Liver (tissue), 8 donors: ENCODE measurements at regions not wholly inside any gene's neighbourhood (a gene's known extent, or its start where the extent isn't known, plus 50 kb on each side); places are given as distances from the start of the nearest gene placed in this dataset.
"Not testable (repeated sequence)": the region's sequence is repeated elsewhere in the genome, so short reads cannot be mapped to it uniquely, and the experiment has no call there.

Experiments used
- DNase-seq: peaks from one replicate; pipeline ENCODE4 v3.0.0-alpha.2; 2017; ENCODE audit warnings: low spot score
- H3K27ac ChIP-seq, 2 donors: one replicate each; pipeline ENCODE4 v1.7.0; 2013; ENCODE audit warnings: inconsistent platforms in 2 of 2, low read length in 2 of 2, control low read depth in 1 of 2, low read depth in 1 of 2, mild to moderate bottlenecking in 1 of 2
- H3K27me3 ChIP-seq, 4 donors: one replicate each; pipeline versions ENCODE4 v1.6.1 to v1.7.0; 2013; ENCODE audit warnings: low read length in 3 of 4, inconsistent platforms in 1 of 4, mild to moderate bottlenecking in 1 of 4, moderate library complexity in 1 of 4; ENCODE audit not compliant: control insufficient read depth in 4 of 4, insufficient read depth in 4 of 4
- H3K36me3 ChIP-seq, 4 donors: one replicate each; pipeline versions ENCODE4 v1.6.1 to v1.7.0; 2013; ENCODE audit warnings: low read length in 3 of 4, mild to moderate bottlenecking in 3 of 4, low read depth in 1 of 4, moderate library complexity in 1 of 4; ENCODE audit not compliant: control insufficient read depth in 4 of 4, insufficient read depth in 3 of 4
- H3K4me1 ChIP-seq, 4 donors: one replicate each; pipeline versions ENCODE4 v1.6.1 to v1.7.0; 2013; ENCODE audit warnings: low read length in 3 of 4, mild to moderate bottlenecking in 3 of 4, moderate library complexity in 1 of 4; ENCODE audit not compliant: control insufficient read depth in 4 of 4, insufficient read depth in 4 of 4
- H3K4me3 ChIP-seq, 3 donors: one replicate each; pipeline versions ENCODE4 v1.6.1 to v1.7.0; 2013; ENCODE audit warnings: low read length in 3 of 3, control low read depth in 1 of 3, low read depth in 1 of 3, mild to moderate bottlenecking in 1 of 3
- H3K9ac ChIP-seq, 2 donors: one replicate each; pipeline ENCODE4 v1.7.0; 2013; ENCODE audit warnings: low read length in 2 of 2, mild to moderate bottlenecking in 2 of 2, moderate library complexity in 2 of 2, control low read depth in 1 of 2, low read depth in 1 of 2
- H3K9me3 ChIP-seq, 4 donors: one replicate each; pipeline versions ENCODE4 v1.6.1 to v1.7.0; 2013; ENCODE audit warnings: low read length in 3 of 4; ENCODE audit not compliant: control insufficient read depth in 4 of 4
- ATF3 ChIP-seq: IDR thresholded peaks from 2 replicates; pipeline ENCODE4 v1.6.1; 2016; ENCODE audit warnings: antibody characterized with exemption
- FOXA1 ChIP-seq: IDR thresholded peaks from 2 replicates; pipeline ENCODE4 v1.6.1; 2016; ENCODE audit warnings: antibody characterized with exemption
- GABPA ChIP-seq, 2 donors: IDR thresholded peaks in 1 of 2; conservative IDR thresholded peaks in 1 of 2; 2 replicates each; pipeline ENCODE4 v1.6.1; 2016; ENCODE audit warnings: antibody characterized with exemption in 2 of 2, mild to moderate bottlenecking in 1 of 2, moderate library complexity in 1 of 2
- HNF4G ChIP-seq: IDR thresholded peaks from 2 replicates; pipeline ENCODE4 v1.6.1; 2016; ENCODE audit warnings: antibody characterized with exemption
- JUND ChIP-seq, 2 donors: IDR thresholded peaks; 2 replicates each; pipeline ENCODE4 v1.6.1; 2016; ENCODE audit warnings: antibody characterized with exemption in 2 of 2
- MAX ChIP-seq: IDR thresholded peaks from 2 replicates; pipeline ENCODE4 v1.6.1; 2016; ENCODE audit warnings: antibody characterized with exemption
- NR2F2 ChIP-seq: IDR thresholded peaks from 2 replicates; pipeline ENCODE4 v1.6.1; 2016; ENCODE audit warnings: antibody characterized with exemption
- RAD21 ChIP-seq, 2 donors: IDR thresholded peaks; 2 replicates each; pipeline ENCODE4 v1.6.1; 2016; ENCODE audit warnings: antibody characterized with exemption in 2 of 2, mild to moderate bottlenecking in 2 of 2
- REST ChIP-seq: IDR thresholded peaks from 2 replicates; pipeline ENCODE4 v1.6.1; 2016; ENCODE audit warnings: antibody characterized with exemption, mild to moderate bottlenecking
- RXRA ChIP-seq, 2 donors: IDR thresholded peaks; 2 replicates each; pipeline ENCODE4 v1.6.1; 2017 to 2018; ENCODE audit warnings: antibody characterized with exemption in 2 of 2, mild to moderate bottlenecking in 1 of 2
- SP1 ChIP-seq: IDR thresholded peaks from 2 replicates; pipeline ENCODE4 v1.6.1; 2018; ENCODE audit warnings: antibody characterized with exemption, mild to moderate bottlenecking
- TAF1 ChIP-seq: conservative IDR thresholded peaks from 2 replicates; pipeline ENCODE4 v1.6.1; 2016; ENCODE audit warnings: antibody characterized with exemption, mild to moderate bottlenecking
- YY1 ChIP-seq: IDR thresholded peaks from 2 replicates; pipeline ENCODE4 v1.6.1; 2016; ENCODE audit warnings: antibody characterized with exemption, mild to moderate bottlenecking
- WGBS: extraction: QIAGEN DNeasy Blood & Tissue Kit; methylation state at CpG from one replicate; pipeline ENCODE4 v1.1.7; 2013; 5-methylcytosine and 5-hydroxymethylcytosine counted together
- TF ChIP-seq, protein P1 (sequence below): fragments of 150-350 bp; IDR thresholded peaks from 2 replicates; pipeline ENCODE4 v1.5.1; 2017; ENCODE audit warnings: improper control_type of control experiment, low read depth, low read length; ENCODE audit not compliant: missing input control
- TF ChIP-seq, protein P2 (sequence below): IDR thresholded peaks from 2 replicates; pipeline ENCODE4 v1.6.1; 2016; ENCODE audit warnings: antibody characterized with exemption
- donor health status: healthy.
- donor health status: healthy.
- donor health status: healthy.
- donor health status: healthy.
- donor health status: healthy.

GRCh38 chr1:196115646-196116045 lies 492.6 kb downstream of the KCNT2 start (continued):
- TF ChIP-seq, protein P1, sequence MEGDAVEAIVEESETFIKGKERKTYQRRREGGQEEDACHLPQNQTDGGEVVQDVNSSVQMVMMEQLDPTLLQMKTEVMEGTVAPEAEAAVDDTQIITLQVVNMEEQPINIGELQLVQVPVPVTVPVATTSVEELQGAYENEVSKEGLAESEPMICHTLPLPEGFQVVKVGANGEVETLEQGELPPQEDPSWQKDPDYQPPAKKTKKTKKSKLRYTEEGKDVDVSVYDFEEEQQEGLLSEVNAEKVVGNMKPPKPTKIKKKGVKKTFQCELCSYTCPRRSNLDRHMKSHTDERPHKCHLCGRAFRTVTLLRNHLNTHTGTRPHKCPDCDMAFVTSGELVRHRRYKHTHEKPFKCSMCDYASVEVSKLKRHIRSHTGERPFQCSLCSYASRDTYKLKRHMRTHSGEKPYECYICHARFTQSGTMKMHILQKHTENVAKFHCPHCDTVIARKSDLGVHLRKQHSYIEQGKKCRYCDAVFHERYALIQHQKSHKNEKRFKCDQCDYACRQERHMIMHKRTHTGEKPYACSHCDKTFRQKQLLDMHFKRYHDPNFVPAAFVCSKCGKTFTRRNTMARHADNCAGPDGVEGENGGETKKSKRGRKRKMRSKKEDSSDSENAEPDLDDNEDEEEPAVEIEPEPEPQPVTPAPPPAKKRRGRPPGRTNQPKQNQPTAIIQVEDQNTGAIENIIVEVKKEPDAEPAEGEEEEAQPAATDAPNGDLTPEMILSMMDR: no peak
- TF ChIP-seq TAF1 (no peak), GABPA (IDR thresholded peaks at IDR 0.05 in 1 of 2, conservative IDR thresholded peaks at IDR 0.05 in 1 of 2) (no peak), YY1 (no peak), RXRA (IDR thresholded peaks at IDR 0.05) (no peak), MAX (no peak)

DNA sequence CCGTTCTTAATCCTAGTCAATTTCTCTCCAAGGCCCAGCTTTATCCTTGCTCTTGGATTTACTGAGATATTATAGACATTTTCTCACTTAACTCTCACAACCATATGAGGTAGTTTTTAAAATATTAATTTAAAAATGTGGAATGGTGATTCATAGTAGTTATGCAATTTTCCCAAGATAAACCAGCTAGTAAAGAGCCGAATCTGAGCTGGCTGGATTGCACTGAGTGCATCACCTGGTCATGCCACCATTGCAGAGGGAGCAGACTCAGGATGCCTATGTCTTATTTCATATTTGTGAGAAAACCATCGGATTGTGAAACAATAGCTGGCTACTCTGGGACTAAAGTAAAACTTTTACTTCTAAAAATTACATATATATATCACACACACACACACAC lies 494.0 kb downstream of the KCNT2 start:
- TF ChIP-seq REST (no peak), FOXA1 (no peak), TAF1 (no peak), ATF3 (no peak), SP1 (no peak), HNF4G (no peak), NR2F2 (no peak), JUND (IDR thresholded peaks at IDR 0.05) (no peak), RAD21 (IDR thresholded peaks at IDR 0.05) (no peak), GABPA (IDR thresholded peaks at IDR 0.05 in 1 of 2, conservative IDR thresholded peaks at IDR 0.05 in 1 of 2) (no peak)
- TF ChIP-seq, protein P1: no peak
- TF ChIP-seq, protein P2, sequence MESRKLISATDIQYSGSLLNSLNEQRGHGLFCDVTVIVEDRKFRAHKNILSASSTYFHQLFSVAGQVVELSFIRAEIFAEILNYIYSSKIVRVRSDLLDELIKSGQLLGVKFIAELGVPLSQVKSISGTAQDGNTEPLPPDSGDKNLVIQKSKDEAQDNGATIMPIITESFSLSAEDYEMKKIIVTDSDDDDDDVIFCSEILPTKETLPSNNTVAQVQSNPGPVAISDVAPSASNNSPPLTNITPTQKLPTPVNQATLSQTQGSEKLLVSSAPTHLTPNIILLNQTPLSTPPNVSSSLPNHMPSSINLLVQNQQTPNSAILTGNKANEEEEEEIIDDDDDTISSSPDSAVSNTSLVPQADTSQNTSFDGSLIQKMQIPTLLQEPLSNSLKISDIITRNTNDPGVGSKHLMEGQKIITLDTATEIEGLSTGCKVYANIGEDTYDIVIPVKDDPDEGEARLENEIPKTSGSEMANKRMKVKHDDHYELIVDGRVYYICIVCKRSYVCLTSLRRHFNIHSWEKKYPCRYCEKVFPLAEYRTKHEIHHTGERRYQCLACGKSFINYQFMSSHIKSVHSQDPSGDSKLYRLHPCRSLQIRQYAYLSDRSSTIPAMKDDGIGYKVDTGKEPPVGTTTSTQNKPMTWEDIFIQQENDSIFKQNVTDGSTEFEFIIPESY: no peak
- no peaks in the 10 kb centered on the region for H3K36me3 ChIP-seq
- H3K9ac ChIP-seq: no peak overlapping the region
- no peaks in the 10 kb centered on the region for H3K27me3 ChIP-seq
- no peak for DNase-seq
- no peak overlapping the region for H3K4me3 ChIP-seq
- no peaks in the 10 kb centered on the region for H3K4me1 ChIP-seq
- WGBS: 73% methylated on average over 3 of the region's 3 CpGs
- H3K27ac ChIP-seq: no peak overlapping the region
- no peaks in the 10 kb centered on the region for H3K9me3 ChIP-seq

DNA sequence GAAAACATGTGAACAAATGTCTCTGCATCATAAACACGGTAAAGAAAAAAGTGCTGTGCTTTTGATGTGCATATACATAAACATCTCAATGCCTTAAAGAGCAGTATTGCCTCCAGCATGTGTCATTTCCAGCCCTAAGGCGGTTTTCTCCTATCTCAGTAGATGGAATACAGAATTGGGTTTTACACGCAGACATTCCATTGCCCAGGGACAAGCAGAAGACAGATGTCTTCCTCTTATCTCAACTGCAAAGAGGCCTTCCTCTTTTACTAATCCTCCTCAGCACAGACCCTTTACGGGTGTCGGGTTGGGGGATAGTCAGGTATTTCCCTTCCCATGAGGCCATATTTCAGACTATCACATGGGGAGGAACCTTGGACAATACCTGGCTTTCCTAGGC lies 499.2 kb downstream of the KCNT2 start:
- not testable (repeated sequence) for H3K27me3 ChIP-seq, H3K4me1 ChIP-seq, H3K36me3 ChIP-seq, H3K4me3 ChIP-seq, H3K9ac ChIP-seq, H3K27ac ChIP-seq, H3K9me3 ChIP-seq, DNase-seq
- WGBS: 73% methylated on average over 5 of the region's 5 CpGs
